H1 (cell line): ENCODE measurements at regions not wholly inside any gene's neighbourhood (a gene's known extent, or its start where the extent isn't known, plus 50 kb on each side); places are given as distances from the start of the nearest gene placed in this dataset.

Source experiments
- CTCF ChIA-PET: fragments of 300-600 bp; sonication (Branson Sonifier 250); formaldehyde crosslinking; loops from one replicate; lab custom pipeline; 2021; ENCODE audit not compliant: partially characterized antibody; lab: Charles Lee
- POLR2A ChIA-PET: fragments of 300-600 bp; sonication (Branson Sonifier 250); formaldehyde crosslinking; loops from one replicate; lab custom pipeline; 2021; ENCODE audit warnings: inconsistent platforms; ENCODE audit not compliant: partially characterized antibody; lab: Charles Lee
- DNase-seq, 2 experiments: peaks; one replicate each; pipeline versions ENCODE4 v3.0.0 to v3.0.0-alpha.2; 2010 to 2022; ENCODE audit warnings: low spot score in 2 of 2, low read depth in 1 of 2, mixed read lengths in 1 of 2
- FAIRE-seq: peaks from 2 replicates; lab custom pipeline; 2011; peaks lifted over from hg19 to GRCh38; lab: Jason Lieb, UNC
- H2AFZ ChIP-seq: 2 replicates; pipeline ENCODE4 v1.8.1; 2012; ENCODE audit warnings: low read length, inconsistent platforms
- H2AK5ac ChIP-seq: 2 replicates; pipeline ENCODE4 v1.6.1; 2013; ENCODE audit warnings: low read depth, low read length
- H2BK120ac ChIP-seq: replicated peaks from 2 replicates; pipeline ENCODE3; 2013; ENCODE audit warnings: low read depth, low read length, inconsistent platforms
- H2BK12ac ChIP-seq: 2 replicates; pipeline ENCODE4 v1.6.1; 2013; ENCODE audit warnings: low read depth, low read length
- H2BK15ac ChIP-seq: 2 replicates; pipeline ENCODE4 v1.6.1; 2013; ENCODE audit warnings: low read length
- H2BK20ac ChIP-seq: 2 replicates; pipeline ENCODE4 v1.6.1; 2013; ENCODE audit warnings: low read length
- H2BK5ac ChIP-seq: 2 replicates; pipeline ENCODE4 v1.6.1; 2013; ENCODE audit warnings: low read depth, low read length
- H3K14ac ChIP-seq: 2 replicates; pipeline ENCODE4 v1.6.1; 2013; ENCODE audit warnings: inconsistent platforms; ENCODE audit not compliant: insufficient read length
- H3K18ac ChIP-seq: 2 replicates; pipeline ENCODE4 v1.6.1; 2013; ENCODE audit warnings: low read length; ENCODE audit errors: extremely low read depth
- H3K23ac ChIP-seq: 2 replicates; pipeline ENCODE4 v1.6.1; 2013; ENCODE audit warnings: inconsistent platforms; ENCODE audit not compliant: insufficient read length
- H3K23me2 ChIP-seq: 2 replicates; pipeline ENCODE4 v1.6.1; 2013; ENCODE audit warnings: low read depth, low read length
- H3K27ac ChIP-seq: 2 replicates; pipeline ENCODE4 v1.6.1; 2011; ENCODE audit warnings: low read depth, low read length, inconsistent platforms
- H3K27me3 ChIP-seq, 4 experiments: replicated peaks in 1 of 4; 1 replicate in 1 of 4; 2 replicates in 3 of 4; pipeline versions ENCODE4 v1.6.1 to v1.8.1; 2011 to 2013; ENCODE audit warnings: low read length in 3 of 4, mild to moderate bottlenecking in 3 of 4, inconsistent platforms in 2 of 4, mixed read lengths in 2 of 4, moderate library complexity in 1 of 4; ENCODE audit not compliant: control insufficient read depth in 3 of 4, insufficient read depth in 3 of 4; ENCODE audit errors: extremely low read depth in 1 of 4
- H3K36me3 ChIP-seq, 4 experiments: 2 replicates each; pipeline versions ENCODE4 v1.6.1 to v1.8.1; 2011 to 2013; ENCODE audit warnings: mild to moderate bottlenecking in 4 of 4, low read length in 3 of 4, moderate library complexity in 2 of 4, control low read depth in 1 of 4, inconsistent platforms in 1 of 4; ENCODE audit not compliant: insufficient read depth in 4 of 4, control insufficient read depth in 2 of 4
- H3K4ac ChIP-seq: replicated peaks from 2 replicates; pipeline ENCODE3; 2013; ENCODE audit warnings: low read length, low read depth, mixed read lengths, inconsistent platforms; ENCODE audit not compliant: insufficient read length
- H3K4me1 ChIP-seq, 4 experiments: replicated peaks in 1 of 4; 1 replicate in 1 of 4; 2 replicates in 3 of 4; pipeline versions ENCODE4 v1.6.1 to v1.8.1; 2011 to 2013; ENCODE audit warnings: low read length in 3 of 4, inconsistent platforms in 2 of 4, mixed read lengths in 1 of 4; ENCODE audit not compliant: insufficient read depth in 4 of 4, control insufficient read depth in 3 of 4
- H3K4me2 ChIP-seq, 2 experiments: 2 replicates each; pipeline versions ENCODE4 v1.6.1 to v1.8.1; 2011 to 2013; ENCODE audit warnings: low read depth in 2 of 2, low read length in 2 of 2, control low read depth in 1 of 2, inconsistent platforms in 1 of 2, mild to moderate bottlenecking in 1 of 2; ENCODE audit not compliant: insufficient read depth in 1 of 2
- H3K4me3 ChIP-seq, 4 experiments: fragments of 200-600, 300-600 bp in 1 of 4; sonication (generic), shearing (Covaris generic), sonication (Bioruptor Twin) in 1 of 4; 2 replicates each; pipeline versions ENCODE4 v1.5.1 to v1.8.1; 2011 to 2016; ENCODE audit warnings: low read length in 4 of 4, low read depth in 3 of 4, control low read depth in 2 of 4, inconsistent platforms in 2 of 4, mild to moderate bottlenecking in 2 of 4, mixed read lengths in 1 of 4, moderate library complexity in 1 of 4; ENCODE audit not compliant: insufficient read depth in 2 of 4; ENCODE audit errors: extremely low read depth in 1 of 4
- H3K56ac ChIP-seq: replicated peaks from 2 replicates; pipeline ENCODE3; 2013; ENCODE audit warnings: low read depth, mild to moderate bottlenecking, mixed read lengths, low read length, inconsistent platforms; ENCODE audit not compliant: insufficient read length
- H3K79me1 ChIP-seq: 2 replicates; pipeline ENCODE4 v1.6.1; 2013; ENCODE audit warnings: low read depth, low read length, control low read depth
- H3K79me2 ChIP-seq, 2 experiments: 2 replicates each; pipeline versions ENCODE4 v1.6.1 to v1.8.1; 2012 to 2013; ENCODE audit warnings: low read length in 2 of 2, mild to moderate bottlenecking in 2 of 2, inconsistent platforms in 1 of 2; ENCODE audit not compliant: insufficient read depth in 2 of 2, control insufficient read depth in 1 of 2
- H3K9ac ChIP-seq, 4 experiments: replicated peaks in 1 of 4; 1 replicate in 1 of 4; 2 replicates in 3 of 4; pipeline versions ENCODE4 v1.6.1 to v1.8.1; 2011 to 2013; ENCODE audit warnings: low read depth in 3 of 4, low read length in 3 of 4, control low read depth in 2 of 4, mild to moderate bottlenecking in 2 of 4, moderate library complexity in 2 of 4, inconsistent platforms in 1 of 4; ENCODE audit errors: extremely low read depth in 1 of 4
- H3K9me3 ChIP-seq, 2 experiments: 2 replicates each; pipeline versions ENCODE4 v1.6.1 to v1.8.1; 2012 to 2013; ENCODE audit warnings: mild to moderate bottlenecking in 2 of 2, moderate library complexity in 2 of 2, control low read depth in 1 of 2, inconsistent platforms in 1 of 2, low read depth in 1 of 2, low read length in 1 of 2, mixed read lengths in 1 of 2; ENCODE audit not compliant: insufficient read depth in 2 of 2
- H4K20me1 ChIP-seq, 2 experiments: replicated peaks in 1 of 2; 2 replicates each; pipeline versions ENCODE3 to v1.8.1; 2011 to 2013; ENCODE audit warnings: inconsistent platforms in 2 of 2, low read length in 2 of 2, mild to moderate bottlenecking in 1 of 2; ENCODE audit not compliant: insufficient read depth in 2 of 2, control insufficient read depth in 1 of 2
- H4K5ac ChIP-seq: 2 replicates; pipeline ENCODE4 v1.6.1; 2013; ENCODE audit warnings: low read length, low read depth, mixed read lengths, inconsistent platforms; ENCODE audit not compliant: insufficient read length
- H4K8ac ChIP-seq: 2 replicates; pipeline ENCODE4 v1.8.0; 2013; ENCODE audit warnings: mild to moderate bottlenecking, moderate library complexity, low read length, inconsistent platforms; ENCODE audit not compliant: insufficient read depth; ENCODE audit errors: extremely low read depth
- H4K91ac ChIP-seq: replicated peaks from 2 replicates; pipeline ENCODE3; 2013; ENCODE audit warnings: low read length, mixed read lengths, inconsistent platforms; ENCODE audit not compliant: insufficient read length
- HDAC2 ChIP-seq, 2 experiments: fragments of 300-600 bp in 1 of 2; sonication (generic) in 1 of 2; IDR thresholded peaks; 2 replicates each; pipeline ENCODE4 v1.6.1; 2011 to 2012; ENCODE audit warnings: low read depth in 2 of 2, low read length in 2 of 2, mild to moderate bottlenecking in 2 of 2, moderate library complexity in 2 of 2, borderline replicate concordance in 1 of 2, inconsistent platforms in 1 of 2
- RAD21 ChIP-seq, 2 experiments: IDR thresholded peaks in 1 of 2; conservative IDR thresholded peaks in 1 of 2; 2 replicates each; pipeline ENCODE4 v1.6.1; 2011; ENCODE audit warnings: low read depth in 2 of 2, low read length in 2 of 2, improper control_type of control experiment in 1 of 2, inconsistent platforms in 1 of 2, mild to moderate bottlenecking in 1 of 2, moderate library complexity in 1 of 2
- WGBS, 2 experiments: shearing (Covaris generic) in 1 of 2; methylation state at CpG; one replicate each; pipeline versions ENCODE4 v1.1.6 to v1.1.7; 2013 to 2015; ENCODE audit warnings: low lambda C conversion rate in 2 of 2, mixed read lengths in 2 of 2, inconsistent platforms in 1 of 2, low coverage in 1 of 2, missing lambda C conversion rate in 1 of 2; ENCODE audit not compliant: insufficient replicate concordance in 2 of 2, insufficient coverage in 1 of 2, insufficient read length in 1 of 2; ENCODE audit errors: extremely low coverage in 1 of 2, missing lambda C conversion rate in 1 of 2; 5-methylcytosine and 5-hydroxymethylcytosine counted together

- Histone ChIP-seq H3K23ac (no peak overlapping the region), H3K4ac (no peak overlapping the region), H2BK20ac (no peak overlapping the region), H4K91ac (no peak overlapping the region), H3K18ac (no peak overlapping the region), H3K9me3 (no peaks in the 10 kb centered on the region), H3K27ac (no peak overlapping the region), H4K5ac (no peak overlapping the region), H2BK12ac (no peak overlapping the region), H3K4me3 (no peak overlapping the region), H3K56ac (no peak overlapping the region), H3K27me3 (no peaks in the 10 kb centered on the region), H2BK15ac (no peak overlapping the region), H3K79me2 (no peaks in the 10 kb centered on the region), H3K79me1 (no peaks in the 10 kb centered on the region), H3K36me3 (no peaks in the 10 kb centered on the region), H2BK5ac (no peak overlapping the region), H3K23me2 (no peaks in the 10 kb centered on the region), H4K20me1 (no peaks in the 10 kb centered on the region), H3K4me1 (peaks cover 0 to 3% (median under 1%) of the 10 kb centered on the region in 4 experiments; a peak in 2 of 7 replicates), H3K14ac (no peak overlapping the region), H4K8ac (peak overlapping the region; percentile 28), H3K9ac (no peak overlapping the region), H3K4me2 (no peak overlapping the region), H2AK5ac (no peak overlapping the region), H2AFZ (no peak overlapping the region), H2BK120ac (no peak overlapping the region)
- no peak for FAIRE-seq
- ChIA-PET POLR2A (no interaction called here), CTCF (interaction anchor here (1.3 kb wide), 1 partner anchor 100 kb away, joined by 5 read pairs; no protein-coding TSS in a partner anchor)
- no peak for DNase-seq
- WGBS, 2 experiments: 93% methylated on average over 7 of the region's 9 CpGs; no CpG with 5 or more reads in 1 of the 2 experiments
- TF ChIP-seq RAD21 (IDR thresholded peaks at IDR 0.05 in 1 of 2, conservative IDR thresholded peaks at IDR 0.05 in 1 of 2; ENCODE audit: low read depth in 2 of 2, low read length in 2 of 2) (peak in 1 of 2 experiments; percentile 7; a peak in 1 of 4 replicates), HDAC2 (IDR thresholded peaks at IDR 0.05; ENCODE audit: borderline replicate concordance in 1 of 2, low read depth in 2 of 2, low read length in 2 of 2) (no peak)
Observed at GRCh38 chr15:69578252-69578651, 125.6 kb downstream of the RPLP1 start.
